Transverse colon (tissue), 4 donors: ENCODE measurements at regions not wholly inside any gene's neighbourhood (a gene's known extent, or its start where the extent isn't known, plus 50 kb on each side); places are given as distances from the start of the nearest gene placed in this dataset.

Experiments used
- DNase-seq: peaks from one replicate; pipeline ENCODE4 v3.0.0-alpha.2; 2019
- H3K27ac ChIP-seq, 4 donors: fragments of 200-600 bp; sonication (generic); 2 replicates each; pipeline ENCODE4 v1.5.1; 2016 to 2018; ENCODE audit warnings: inconsistent platforms in 4 of 4
- H3K27me3 ChIP-seq: fragments of 200-600 bp; sonication (generic); 2 replicates; pipeline ENCODE4 v1.5.1; 2017; ENCODE audit warnings: inconsistent platforms
- H3K36me3 ChIP-seq, 4 donors: fragments of 200-600 bp; sonication (generic); 2 replicates each; pipeline ENCODE4 v1.5.1; 2017 to 2019; ENCODE audit warnings: inconsistent platforms in 4 of 4
- H3K4me1 ChIP-seq, 4 donors: fragments of 200-600 bp; sonication (generic); 2 replicates each; pipeline ENCODE4 v1.5.1; 2017 to 2020; ENCODE audit warnings: inconsistent platforms in 4 of 4
- H3K4me3 ChIP-seq, 4 donors: fragments of 200-600 bp; sonication (generic); 1 replicate in 1 of 4; 2 replicates in 3 of 4; pipeline versions ENCODE4 v1.5.1 to v1.6.1; 2017 to 2019; ENCODE audit warnings: inconsistent platforms in 4 of 4
- H3K9me3 ChIP-seq, 2 donors: fragments of 200-600 bp; sonication (generic); 2 replicates each; pipeline ENCODE4 v1.5.1; 2017 to 2019; ENCODE audit warnings: inconsistent platforms in 2 of 2
- CTCF ChIP-seq, 5 experiments: fragments of 200-600 bp in 3 of 5; fragments of 450-650 bp in 2 of 5; sonication (generic) in 3 of 5; IDR thresholded peaks; 1 replicate in 2 of 5; 2 replicates in 3 of 5; pipeline ENCODE4 v1.5.1; 2016 to 2017; ENCODE audit warnings: antibody characterized with exemption in 5 of 5, inconsistent platforms in 3 of 5, mild to moderate bottlenecking in 2 of 5, moderate library complexity in 1 of 5
- EP300 ChIP-seq: sonication (generic); formaldehyde crosslinking; IDR thresholded peaks from one replicate; pipeline ENCODE4 v1.6.1; 2017; ENCODE audit warnings: antibody characterized with exemption, low read depth
- POLR2A ChIP-seq: fragments of 450-650 bp; IDR thresholded peaks from one replicate; pipeline ENCODE4 v1.6.1; 2016; ENCODE audit warnings: antibody characterized with exemption, mild to moderate bottlenecking, moderate library complexity
- POLR2AphosphoS5 ChIP-seq, 3 donors: sonication (generic); formaldehyde crosslinking; IDR thresholded peaks; one replicate each; pipeline ENCODE4 v1.6.1; 2016; ENCODE audit warnings: antibody characterized with exemption in 3 of 3
- WGBS, 2 donors: methylation state at CpG; one replicate each; pipeline ENCODE4 v1.1.5; 2018; ENCODE audit warnings: low coverage in 1 of 2; 5-methylcytosine and 5-hydroxymethylcytosine counted together
- in situ Hi-C, 4 donors: fragments of 200-750 bp; cut with MboI; loops; one replicate each; pipeline versions ENCODE4 v1.15.0 to v1.15.1; 2017; ENCODE audit warnings: low sequenced_read_pairs in 3 of 4, low pct_ligation_motif_present in 1 of 4, low pct_unique_long_range_greater_than_20kb in 1 of 4
- intact Hi-C: fragments of 100-400 bp; cut with DNase I; formaldehyde crosslinking; loops from one replicate; pipeline ENCODE4 v1.15.1; 2023; ENCODE audit warnings: low total_unique reads

DNA sequence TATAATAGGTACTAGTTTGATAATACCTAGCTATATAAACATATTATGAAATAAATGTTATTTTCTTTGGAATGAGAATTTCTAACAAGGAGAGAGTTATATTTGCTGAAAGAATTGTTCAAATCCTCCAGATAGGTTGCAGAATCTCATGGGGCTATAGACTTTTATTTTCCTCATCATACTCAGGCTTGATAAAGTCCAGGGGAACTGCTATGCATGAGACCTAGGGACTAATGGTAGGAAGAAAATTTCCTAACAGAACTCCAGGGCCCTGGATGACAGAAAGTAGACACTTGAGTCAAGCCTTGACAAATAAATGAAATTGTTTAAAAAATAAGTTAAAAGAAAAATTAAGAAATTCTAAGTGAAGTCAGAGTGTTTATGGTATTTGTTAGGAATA is 138.5 kb upstream of the DACH1 start:
- H3K4me3 ChIP-seq, result no peak overlapping the region
- no peaks in the 10 kb centered on the region for H3K9me3 ChIP-seq
- in situ Hi-C loops, result no loop called here
- intact Hi-C loops, result no loop called here
- H3K36me3 ChIP-seq, result no peaks in the 10 kb centered on the region
- DNase-seq, result no peak
- H3K4me1 ChIP-seq, result no peaks in the 10 kb centered on the region
- no peak for TF ChIP-seq EP300
- no peak for TF ChIP-seq POLR2AphosphoS5 (IDR thresholded peaks at IDR 0.05)
- no peak for TF ChIP-seq CTCF (IDR thresholded peaks at IDR 0.05)
- no peak overlapping the region for H3K27ac ChIP-seq
- no peaks in the 10 kb centered on the region for H3K27me3 ChIP-seq

DNA sequence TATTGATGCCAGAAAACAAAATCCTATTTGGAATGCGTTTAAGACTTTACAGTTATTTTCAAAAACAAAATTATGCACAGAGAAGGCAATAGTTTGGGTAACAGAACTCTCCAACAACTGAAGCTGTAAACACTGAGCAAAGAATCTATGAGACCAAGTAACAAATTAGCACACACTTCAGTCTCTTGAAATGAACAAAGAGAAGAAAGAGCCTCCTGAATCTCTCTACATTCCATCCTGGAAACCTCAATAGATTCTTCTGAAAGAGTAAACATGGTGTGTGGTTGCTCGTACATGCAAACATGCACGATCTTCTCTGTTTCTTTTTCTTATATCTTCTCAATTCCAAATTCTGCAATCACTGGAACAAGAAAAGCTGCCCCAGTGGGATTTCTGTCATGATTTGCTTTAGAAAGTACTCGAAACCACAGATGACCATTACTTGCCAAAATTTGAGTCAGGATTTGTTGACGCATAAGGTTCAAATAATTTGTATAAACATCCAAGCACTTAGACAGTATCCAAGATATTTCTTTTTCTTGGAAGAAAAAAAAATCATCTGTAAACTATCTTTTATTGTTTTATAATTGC is 137.9 kb upstream of the DACH1 start:
- WGBS, 2 donors, result 70 to 77% methylated on average over 5 of the region's 5 CpGs
- intact Hi-C loops, result no loop called here
- H3K36me3 ChIP-seq, result no peaks in the 10 kb centered on the region

GRCh38 chr13:72004246-72004645 is 137.2 kb upstream of the DACH1 start:
- TF ChIP-seq POLR2A (no peak), EP300 (no peak), POLR2AphosphoS5 (IDR thresholded peaks at IDR 0.05) (no peak), CTCF (IDR thresholded peaks at IDR 0.05) (no peak)
- no peak overlapping the region for H3K4me3 ChIP-seq
- intact Hi-C loops (no loop called here), in situ Hi-C loops (no loop called here)
- no peak for DNase-seq
- H3K4me1 ChIP-seq, result no peaks in the 10 kb centered on the region
- H3K27ac ChIP-seq, result no peak overlapping the region
- H3K27me3 ChIP-seq, result no peaks in the 10 kb centered on the region
- no peaks in the 10 kb centered on the region for H3K36me3 ChIP-seq
- H3K9me3 ChIP-seq, result no peaks in the 10 kb centered on the region
- WGBS, 2 donors, result 43 to 48% methylated on average over 3 of the region's 3 CpGs

More for the DNA sequence above, 137.9 kb upstream of the DACH1 start:
- Histone ChIP-seq H3K27ac (no peak overlapping the region), H3K27me3 (no peaks in the 10 kb centered on the region), H3K9me3 (no peaks in the 10 kb centered on the region), H3K4me1 (no peaks in the 10 kb centered on the region), H3K4me3 (no peak overlapping the region)
- TF ChIP-seq POLR2A (no peak), EP300 (no peak), CTCF (IDR thresholded peaks at IDR 0.05) (no peak), POLR2AphosphoS5 (IDR thresholded peaks at IDR 0.05) (no peak)
- in situ Hi-C loops, result no loop called here
- no peak for DNase-seq

GRCh38 chr13:71998223-71998622 is 131.2 kb upstream of the DACH1 start:
- Histone ChIP-seq H3K4me3 (no peak overlapping the region), H3K36me3 (no peaks in the 10 kb centered on the region), H3K27me3 (no peaks in the 10 kb centered on the region), H3K9me3 (peaks cover 0 to 2% of the 10 kb centered on the region in 2 donors), H3K27ac (no peak overlapping the region), H3K4me1 (no peaks in the 10 kb centered on the region)
- intact Hi-C loops, result no loop called here
- no peak for DNase-seq
- TF ChIP-seq POLR2A (no peak), EP300 (no peak), CTCF (IDR thresholded peaks at IDR 0.05) (no peak), POLR2AphosphoS5 (IDR thresholded peaks at IDR 0.05) (no peak)
- in situ Hi-C loops, result no loop called here
